ENCODE measurements at regions not wholly inside any gene's neighbourhood (a gene's known extent, or its start where the extent isn't known, plus 50 kb on each side); places are given as distances from the start of the nearest gene placed in this dataset.

DNA sequence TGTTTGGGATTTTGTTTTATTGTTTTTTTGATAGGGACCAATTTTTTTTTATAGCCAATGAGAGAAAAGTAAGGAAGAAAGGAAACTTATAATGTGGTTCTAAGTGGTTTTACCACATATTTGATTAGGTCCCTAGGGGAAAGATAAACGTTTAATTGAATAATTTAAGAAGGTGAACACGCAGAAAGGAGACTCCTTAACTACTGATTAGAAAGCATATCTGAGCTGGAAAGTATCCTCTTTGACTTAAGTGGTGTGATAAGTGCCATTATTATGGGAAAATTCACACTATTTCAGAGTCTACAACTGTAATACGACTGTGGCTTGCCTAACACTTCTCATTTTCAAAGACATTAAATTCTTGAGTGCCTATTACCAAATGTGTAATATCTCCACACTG lies 106.5 kb upstream of the GRAMD1B start:
- Histone ChIP-seq H3K27me3 (ENCODE audit: control insufficient read depth in 4 of 4, insufficient read depth in 4 of 4, low read length in 3 of 4) (peaks cover 0 to 3% (median 0%) of the 10 kb centered on the region in 4 donors), H3K4me3 (ENCODE audit: low read depth in 1 of 3, low read length in 3 of 3) (no peak overlapping the region), H3K36me3 (ENCODE audit: control insufficient read depth in 4 of 4, insufficient read depth in 3 of 4, low read depth in 1 of 4, low read length in 3 of 4) (no peaks in the 10 kb centered on the region), H3K9ac (ENCODE audit: low read depth in 1 of 2, low read length in 2 of 2) (no peak overlapping the region), H3K4me1 (ENCODE audit: control insufficient read depth in 4 of 4, insufficient read depth in 4 of 4, low read length in 3 of 4) (no peaks in the 10 kb centered on the region), H3K9me3 (ENCODE audit: control insufficient read depth in 4 of 4, low read length in 3 of 4) (no peaks in the 10 kb centered on the region), H3K27ac (ENCODE audit: low read depth in 1 of 2, low read length in 2 of 2) (no peak overlapping the region)
- no peak for DNase-seq (ENCODE audit: low spot score)
- 38% methylated on average over 3 of the region's 3 CpGs for WGBS
- no peak for TF ChIP-seq RXRA (IDR thresholded peaks at IDR 0.05)
- TF ChIP-seq, protein P1, sequence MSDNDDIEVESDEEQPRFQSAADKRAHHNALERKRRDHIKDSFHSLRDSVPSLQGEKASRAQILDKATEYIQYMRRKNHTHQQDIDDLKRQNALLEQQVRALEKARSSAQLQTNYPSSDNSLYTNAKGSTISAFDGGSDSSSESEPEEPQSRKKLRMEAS (IDR thresholded peaks at IDR 0.05): no peak
- TF ChIP-seq YY1 (IDR thresholded peaks at IDR 0.05): no peak
- TF ChIP-seq GABPA (IDR thresholded peaks at IDR 0.05 in 1 of 2, conservative IDR thresholded peaks at IDR 0.05 in 1 of 2): no peak
- no peak for TF ChIP-seq FOXA1 (IDR thresholded peaks at IDR 0.05)
- TF ChIP-seq HNF4A (conservative IDR thresholded peaks at IDR 0.05): no peak
- TF ChIP-seq, protein P2, sequence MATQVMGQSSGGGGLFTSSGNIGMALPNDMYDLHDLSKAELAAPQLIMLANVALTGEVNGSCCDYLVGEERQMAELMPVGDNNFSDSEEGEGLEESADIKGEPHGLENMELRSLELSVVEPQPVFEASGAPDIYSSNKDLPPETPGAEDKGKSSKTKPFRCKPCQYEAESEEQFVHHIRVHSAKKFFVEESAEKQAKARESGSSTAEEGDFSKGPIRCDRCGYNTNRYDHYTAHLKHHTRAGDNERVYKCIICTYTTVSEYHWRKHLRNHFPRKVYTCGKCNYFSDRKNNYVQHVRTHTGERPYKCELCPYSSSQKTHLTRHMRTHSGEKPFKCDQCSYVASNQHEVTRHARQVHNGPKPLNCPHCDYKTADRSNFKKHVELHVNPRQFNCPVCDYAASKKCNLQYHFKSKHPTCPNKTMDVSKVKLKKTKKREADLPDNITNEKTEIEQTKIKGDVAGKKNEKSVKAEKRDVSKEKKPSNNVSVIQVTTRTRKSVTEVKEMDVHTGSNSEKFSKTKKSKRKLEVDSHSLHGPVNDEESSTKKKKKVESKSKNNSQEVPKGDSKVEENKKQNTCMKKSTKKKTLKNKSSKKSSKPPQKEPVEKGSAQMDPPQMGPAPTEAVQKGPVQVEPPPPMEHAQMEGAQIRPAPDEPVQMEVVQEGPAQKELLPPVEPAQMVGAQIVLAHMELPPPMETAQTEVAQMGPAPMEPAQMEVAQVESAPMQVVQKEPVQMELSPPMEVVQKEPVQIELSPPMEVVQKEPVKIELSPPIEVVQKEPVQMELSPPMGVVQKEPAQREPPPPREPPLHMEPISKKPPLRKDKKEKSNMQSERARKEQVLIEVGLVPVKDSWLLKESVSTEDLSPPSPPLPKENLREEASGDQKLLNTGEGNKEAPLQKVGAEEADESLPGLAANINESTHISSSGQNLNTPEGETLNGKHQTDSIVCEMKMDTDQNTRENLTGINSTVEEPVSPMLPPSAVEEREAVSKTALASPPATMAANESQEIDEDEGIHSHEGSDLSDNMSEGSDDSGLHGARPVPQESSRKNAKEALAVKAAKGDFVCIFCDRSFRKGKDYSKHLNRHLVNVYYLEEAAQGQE (IDR thresholded peaks at IDR 0.05): no peak
- TF ChIP-seq EGR1 (IDR thresholded peaks at IDR 0.05; ENCODE audit: low read depth in 2 of 2): no peak
- TF ChIP-seq, protein P3, sequence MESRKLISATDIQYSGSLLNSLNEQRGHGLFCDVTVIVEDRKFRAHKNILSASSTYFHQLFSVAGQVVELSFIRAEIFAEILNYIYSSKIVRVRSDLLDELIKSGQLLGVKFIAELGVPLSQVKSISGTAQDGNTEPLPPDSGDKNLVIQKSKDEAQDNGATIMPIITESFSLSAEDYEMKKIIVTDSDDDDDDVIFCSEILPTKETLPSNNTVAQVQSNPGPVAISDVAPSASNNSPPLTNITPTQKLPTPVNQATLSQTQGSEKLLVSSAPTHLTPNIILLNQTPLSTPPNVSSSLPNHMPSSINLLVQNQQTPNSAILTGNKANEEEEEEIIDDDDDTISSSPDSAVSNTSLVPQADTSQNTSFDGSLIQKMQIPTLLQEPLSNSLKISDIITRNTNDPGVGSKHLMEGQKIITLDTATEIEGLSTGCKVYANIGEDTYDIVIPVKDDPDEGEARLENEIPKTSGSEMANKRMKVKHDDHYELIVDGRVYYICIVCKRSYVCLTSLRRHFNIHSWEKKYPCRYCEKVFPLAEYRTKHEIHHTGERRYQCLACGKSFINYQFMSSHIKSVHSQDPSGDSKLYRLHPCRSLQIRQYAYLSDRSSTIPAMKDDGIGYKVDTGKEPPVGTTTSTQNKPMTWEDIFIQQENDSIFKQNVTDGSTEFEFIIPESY (IDR thresholded peaks at IDR 0.05): no peak
- TF ChIP-seq TAF1 (conservative IDR thresholded peaks at IDR 0.05): no peak

GRCh38 chr11:123321636-123322035 lies 108.4 kb upstream of the GRAMD1B start:
- H3K36me3 ChIP-seq (ENCODE audit: control insufficient read depth in 4 of 4, insufficient read depth in 3 of 4, low read depth in 1 of 4, low read length in 3 of 4): no peaks in the 10 kb centered on the region
- H3K4me3 ChIP-seq (ENCODE audit: low read depth in 1 of 3, low read length in 3 of 3): no peak overlapping the region
- H3K27me3 ChIP-seq (ENCODE audit: control insufficient read depth in 4 of 4, insufficient read depth in 4 of 4, low read length in 3 of 4): no peaks in the 10 kb centered on the region
- no peak for TF ChIP-seq HNF4A (conservative IDR thresholded peaks at IDR 0.05)
- TF ChIP-seq NR2F2 (IDR thresholded peaks at IDR 0.05): no peak
- no peak for TF ChIP-seq FOXA2 (IDR thresholded peaks at IDR 0.05)
- TF ChIP-seq CTCF (IDR thresholded peaks at IDR 0.05; ENCODE audit: low read depth, low read length, missing input control): no peak
- TF ChIP-seq SP1 (IDR thresholded peaks at IDR 0.05): no peak
- TF ChIP-seq, protein P1 (IDR thresholded peaks at IDR 0.05): no peak
- TF ChIP-seq, protein P2 (IDR thresholded peaks at IDR 0.05): no peak
- no peak for TF ChIP-seq EGR1 (IDR thresholded peaks at IDR 0.05; ENCODE audit: low read depth in 2 of 2)
- no peak for TF ChIP-seq FOXA1 (IDR thresholded peaks at IDR 0.05)
- TF ChIP-seq, protein P3 (IDR thresholded peaks at IDR 0.05): no peak
- TF ChIP-seq, protein P4, sequence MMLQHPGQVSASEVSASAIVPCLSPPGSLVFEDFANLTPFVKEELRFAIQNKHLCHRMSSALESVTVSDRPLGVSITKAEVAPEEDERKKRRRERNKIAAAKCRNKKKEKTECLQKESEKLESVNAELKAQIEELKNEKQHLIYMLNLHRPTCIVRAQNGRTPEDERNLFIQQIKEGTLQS (IDR thresholded peaks at IDR 0.05): no peak
- no peak for TF ChIP-seq RAD21 (IDR thresholded peaks at IDR 0.05)
- no peak for TF ChIP-seq YY1 (IDR thresholded peaks at IDR 0.05)
- TF ChIP-seq GABPA (IDR thresholded peaks at IDR 0.05 in 1 of 2, conservative IDR thresholded peaks at IDR 0.05 in 1 of 2): no peak
- TF ChIP-seq TAF1 (conservative IDR thresholded peaks at IDR 0.05): no peak
- no peak for TF ChIP-seq JUND (IDR thresholded peaks at IDR 0.05)
- TF ChIP-seq HNF4G (IDR thresholded peaks at IDR 0.05): no peak
- no peak for TF ChIP-seq RXRA (IDR thresholded peaks at IDR 0.05)
- H3K27ac ChIP-seq (ENCODE audit: low read depth in 1 of 2, low read length in 2 of 2): no peak overlapping the region
- WGBS: 55% methylated on average over 3 of the region's 3 CpGs
- DNase-seq (ENCODE audit: low spot score): no peak
- no peaks in the 10 kb centered on the region for H3K4me1 ChIP-seq (ENCODE audit: control insufficient read depth in 4 of 4, insufficient read depth in 4 of 4, low read length in 3 of 4)
- H3K9me3 ChIP-seq (ENCODE audit: control insufficient read depth in 4 of 4, low read length in 3 of 4): no peaks in the 10 kb centered on the region
- no peak overlapping the region for H3K9ac ChIP-seq (ENCODE audit: low read depth in 1 of 2, low read length in 2 of 2)
